GM10266 (cell line): ENCODE measurements at regions not wholly inside any gene's neighbourhood (a gene's known extent, or its start where the extent isn't known, plus 50 kb on each side); places are given as distances from the start of the nearest gene placed in this dataset.

Experiments
- DNase-seq: peaks from one replicate; pipeline ENCODE4 v3.0.0; 2012; ENCODE audit errors: extremely low spot score
- CTCF ChIP-seq: IDR thresholded peaks from 2 replicates; pipeline ENCODE4 v1.5.1; 2012; ENCODE audit warnings: mild to moderate bottlenecking, low read depth; ENCODE audit not compliant: control insufficient read depth, insufficient read depth; ENCODE audit errors: missing control alignments

DNA sequence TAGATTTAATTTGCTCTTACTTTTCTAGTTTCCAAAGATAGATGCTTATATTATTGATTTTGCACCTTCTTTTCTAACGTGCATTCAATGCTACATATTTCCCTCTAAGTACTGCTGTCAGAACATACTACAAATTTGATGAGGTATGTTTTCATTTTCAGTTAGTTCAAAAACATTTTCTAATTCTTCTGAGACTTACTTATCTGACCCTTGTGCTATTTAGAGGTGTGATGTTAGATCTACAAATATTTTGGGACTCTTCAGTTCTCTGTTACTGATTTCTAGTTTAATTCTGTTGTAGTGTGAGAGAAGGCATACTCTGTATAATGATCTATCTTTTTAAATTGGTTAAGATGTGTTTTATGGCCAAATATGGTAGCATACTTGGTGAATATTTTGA, 97.8 kb upstream of the TMEM168 start:
- TF ChIP-seq CTCF: no peak
- DNase-seq: no peak

GRCh38 chr7:112887337-112887736, 97.1 kb upstream of the TMEM168 start:
- no peak for TF ChIP-seq CTCF
- no peak for DNase-seq

GRCh38 chr7:112886208-112886607, 96.0 kb upstream of the TMEM168 start:
- no peak for DNase-seq
- no peak for TF ChIP-seq CTCF

DNA sequence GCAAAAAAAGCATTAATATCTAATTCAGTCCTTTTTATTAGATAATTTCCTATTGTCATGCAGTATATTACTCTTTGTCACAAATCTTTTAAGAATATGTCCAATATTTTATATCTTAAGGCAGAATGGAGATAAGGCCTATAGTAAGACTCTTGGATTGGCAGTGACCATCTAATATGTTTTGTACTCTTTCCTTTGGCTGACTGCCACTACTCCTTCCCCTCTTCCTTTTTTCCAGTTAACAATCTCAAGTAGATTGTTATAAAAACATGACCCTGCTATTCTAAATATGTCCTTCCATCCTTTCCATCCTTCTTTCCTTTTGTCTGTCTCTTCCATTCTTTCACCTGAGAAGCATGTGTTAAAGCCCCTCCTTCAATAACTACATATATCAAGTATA, 92.8 kb upstream of the TMEM168 start:
- no peak for DNase-seq
- TF ChIP-seq CTCF: no peak

DNA sequence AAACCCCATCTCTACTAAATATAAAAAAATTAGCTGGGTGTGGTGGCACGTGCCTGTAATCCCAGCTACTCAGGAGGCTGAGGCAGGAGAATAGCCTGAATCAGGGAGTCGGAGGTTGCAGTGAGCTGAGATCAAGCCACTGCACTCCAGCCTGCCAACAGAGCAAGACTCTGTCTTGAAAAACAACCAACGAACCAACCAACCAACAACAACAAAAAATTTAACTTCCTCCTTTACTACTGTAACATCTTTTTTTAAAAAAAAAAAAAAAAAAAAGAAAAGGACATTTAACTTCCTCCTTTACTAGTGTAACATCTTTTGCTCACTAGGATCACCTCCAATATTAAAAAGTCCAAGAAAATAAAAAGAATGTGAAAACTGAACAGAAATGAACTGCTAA, 92.3 kb upstream of the TMEM168 start:
- DNase-seq: no peak
- TF ChIP-seq CTCF: no peak

GRCh38 chr7:112882022-112882421, 91.8 kb upstream of the TMEM168 start:
- TF ChIP-seq CTCF: no peak
- DNase-seq: no peak

DNA sequence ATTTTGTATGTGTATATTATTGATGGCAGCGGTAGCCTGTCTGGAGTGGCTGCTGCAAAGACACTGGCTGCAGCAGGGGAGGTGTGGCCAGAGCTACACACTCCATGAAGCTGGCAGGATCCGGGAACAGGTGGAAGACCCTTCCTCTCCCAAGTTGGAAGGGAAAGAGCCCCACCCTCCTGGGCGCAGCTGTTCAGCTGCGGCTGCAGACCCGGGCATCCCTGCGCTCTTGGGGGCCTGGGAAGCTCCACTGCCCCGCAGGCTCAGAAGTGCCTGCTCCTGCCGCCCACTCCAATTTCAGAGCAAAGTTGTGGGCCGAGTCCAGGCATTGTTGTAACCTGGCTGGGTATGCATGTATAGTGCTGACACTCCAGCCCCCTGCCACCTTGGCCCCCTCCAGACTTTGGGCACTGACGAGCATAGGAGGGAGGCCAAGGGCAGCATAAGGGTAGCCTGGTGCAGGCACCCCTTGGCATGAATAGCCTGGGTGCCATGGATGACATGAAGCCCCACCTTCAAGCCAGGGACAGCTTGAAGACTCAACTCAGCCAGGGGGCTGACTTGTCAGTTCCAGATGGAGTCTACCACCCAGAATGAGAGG, 90.7 kb upstream of the TMEM168 start:
- no peak for TF ChIP-seq CTCF
- DNase-seq: no peak
